Ascending aorta (tissue), 2 donors: ENCODE measurements at regions not wholly inside any gene's neighbourhood (a gene's known extent, or its start where the extent isn't known, plus 50 kb on each side); places are given as distances from the start of the nearest gene placed in this dataset.
"Not testable (repeated sequence)": the region's sequence is repeated elsewhere in the genome, so short reads cannot be mapped to it uniquely, and the experiment has no call there.

Source experiments
- DNase-seq, 2 donors: peaks; one replicate each; pipeline ENCODE4 v3.0.0-alpha.2; 2019; ENCODE audit warnings: low spot score in 2 of 2
- H3K27ac ChIP-seq, 2 donors: fragments of 200-600 bp; sonication (generic); one replicate each; pipeline ENCODE4 v1.5.1; 2016 to 2017; ENCODE audit warnings: mild to moderate bottlenecking in 1 of 2
- H3K27me3 ChIP-seq: fragments of 200-600 bp; sonication (generic); one replicate; pipeline ENCODE4 v1.5.1; 2017
- H3K36me3 ChIP-seq, 2 donors: fragments of 200-600 bp; sonication (generic); one replicate each; pipeline ENCODE4 v1.5.1; 2016
- H3K4me1 ChIP-seq, 2 donors: fragments of 200-600 bp; sonication (generic); one replicate each; pipeline ENCODE4 v1.5.1; 2016 to 2017; ENCODE audit warnings: mild to moderate bottlenecking in 1 of 2
- H3K4me3 ChIP-seq, 2 donors: fragments of 200-600 bp; sonication (generic); one replicate each; pipeline ENCODE4 v1.5.1; 2016 to 2017; ENCODE audit warnings: mild to moderate bottlenecking in 1 of 2
- H3K9me3 ChIP-seq, 2 donors: fragments of 200-600 bp; sonication (generic); one replicate each; pipeline ENCODE4 v1.5.1; 2016
- CTCF ChIP-seq, 3 experiments: fragments of 200-600 bp in 2 of 3; fragments of 450-650 bp in 1 of 3; sonication (generic) in 2 of 3; IDR thresholded peaks; one replicate each; pipeline ENCODE4 v1.5.1; 2016 to 2019; ENCODE audit warnings: antibody characterized with exemption in 3 of 3, mild to moderate bottlenecking in 1 of 3, moderate library complexity in 1 of 3
- intact Hi-C: fragments of 100-400 bp; cut with DNase I; formaldehyde crosslinking; loops from one replicate; pipeline ENCODE4 v1.15.1; 2023

- no peak for DNase-seq
- no peaks in the 10 kb centered on the region for H3K27me3 ChIP-seq
- no peaks in the 10 kb centered on the region for H3K9me3 ChIP-seq
- no peak for TF ChIP-seq CTCF (IDR thresholded peaks at IDR 0.05)
- H3K27ac ChIP-seq, result no peak overlapping the region
- intact Hi-C loops, result no loop called here
- H3K4me1 ChIP-seq, result no peaks in the 10 kb centered on the region
- no peaks in the 10 kb centered on the region for H3K36me3 ChIP-seq
- H3K4me3 ChIP-seq, result no peak overlapping the region
Observed at GRCh38 chr4:176611951-176612350, 180.8 kb downstream of the VEGFC start.

DNA sequence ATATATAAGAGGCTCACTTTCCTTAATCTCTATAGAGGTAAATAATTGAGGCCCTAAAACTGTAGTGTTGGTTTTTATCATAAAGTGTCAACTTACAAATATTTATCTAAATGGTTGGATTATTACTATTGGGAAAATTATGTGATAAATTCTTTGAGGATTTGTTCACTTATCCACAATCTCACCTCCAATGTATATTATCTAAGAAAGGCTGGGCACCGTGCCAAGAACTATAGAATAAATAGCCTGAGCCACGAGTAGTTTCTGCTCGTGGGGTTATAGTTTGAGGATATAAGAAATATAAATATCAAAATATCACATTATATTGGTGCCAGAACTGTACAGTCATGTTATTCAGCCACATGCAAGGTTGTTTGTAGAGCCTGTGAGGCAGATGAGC is 177.9 kb downstream of the VEGFC start:
- Histone ChIP-seq H3K9me3 (no peaks in the 10 kb centered on the region), H3K36me3 (no peaks in the 10 kb centered on the region), H3K27me3 (no peaks in the 10 kb centered on the region), H3K4me3 (no peak overlapping the region), H3K27ac (no peak overlapping the region), H3K4me1 (no peaks in the 10 kb centered on the region)
- no peak for TF ChIP-seq CTCF (IDR thresholded peaks at IDR 0.05)
- intact Hi-C loops, result no loop called here
- no peak for DNase-seq

- no peaks in the 10 kb centered on the region for H3K27me3 ChIP-seq
- no peak for DNase-seq
- no peak overlapping the region for H3K4me3 ChIP-seq
- no peaks in the 10 kb centered on the region for H3K4me1 ChIP-seq
- no peak overlapping the region for H3K27ac ChIP-seq
- H3K36me3 ChIP-seq, result no peaks in the 10 kb centered on the region
- TF ChIP-seq CTCF (IDR thresholded peaks at IDR 0.05), result no peak
- H3K9me3 ChIP-seq, result no peaks in the 10 kb centered on the region
- intact Hi-C loops, result no loop called here
Observed at GRCh38 chr4:176616151-176616550, 176.6 kb downstream of the VEGFC start.

DNA sequence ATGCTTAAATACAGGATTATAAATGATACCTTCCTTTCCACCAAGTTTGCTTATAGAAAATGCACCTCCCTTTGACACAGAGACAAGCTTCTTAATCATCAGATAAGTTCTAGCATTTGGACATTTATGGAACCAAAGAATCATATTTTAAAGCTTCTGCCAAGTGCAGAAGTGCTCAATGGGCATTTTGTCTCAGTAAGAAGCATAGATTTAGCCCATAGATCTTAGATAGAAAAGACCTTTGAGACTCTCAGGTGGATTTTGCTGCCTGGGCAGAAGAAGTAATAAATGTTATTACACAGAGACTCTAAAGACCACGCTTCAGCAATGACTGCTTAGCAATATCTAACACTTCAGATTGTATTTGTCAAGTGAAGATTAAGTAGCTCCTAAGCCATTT is 174.6 kb downstream of the VEGFC start:
- intact Hi-C loops, result no loop called here
- no peak for DNase-seq
- Histone ChIP-seq H3K9me3 (no peaks in the 10 kb centered on the region), H3K36me3 (no peaks in the 10 kb centered on the region), H3K27ac (no peak overlapping the region), H3K4me3 (no peak overlapping the region), H3K4me1 (no peaks in the 10 kb centered on the region), H3K27me3 (no peaks in the 10 kb centered on the region)
- no peak for TF ChIP-seq CTCF (IDR thresholded peaks at IDR 0.05)

DNA sequence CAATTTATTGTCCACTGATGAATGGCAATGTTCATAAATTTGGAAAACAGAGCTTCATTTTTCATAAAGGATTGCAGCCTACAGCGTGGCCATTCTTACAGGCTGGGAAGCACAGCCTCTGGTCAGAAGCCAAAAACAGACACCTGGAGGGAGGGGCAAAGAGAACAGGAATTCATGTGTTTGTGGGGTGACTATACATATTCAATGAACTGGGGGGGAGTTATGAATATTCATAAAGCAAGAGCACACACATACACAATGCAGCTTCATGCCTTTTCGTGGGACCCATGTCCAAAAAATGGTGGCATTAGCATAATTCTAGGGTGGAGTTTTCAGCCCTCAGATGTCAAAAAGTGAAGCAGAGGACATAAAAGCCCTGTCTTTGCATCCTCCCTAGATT is 173.3 kb downstream of the VEGFC start:
- DNase-seq, result no peak
- Histone ChIP-seq H3K27me3 (no peaks in the 10 kb centered on the region), H3K4me3 (no peak overlapping the region), H3K36me3 (no peaks in the 10 kb centered on the region), H3K27ac (no peak overlapping the region), H3K4me1 (no peaks in the 10 kb centered on the region), H3K9me3 (no peaks in the 10 kb centered on the region)
- intact Hi-C loops, result no loop called here
- no peak for TF ChIP-seq CTCF (IDR thresholded peaks at IDR 0.05)

DNA sequence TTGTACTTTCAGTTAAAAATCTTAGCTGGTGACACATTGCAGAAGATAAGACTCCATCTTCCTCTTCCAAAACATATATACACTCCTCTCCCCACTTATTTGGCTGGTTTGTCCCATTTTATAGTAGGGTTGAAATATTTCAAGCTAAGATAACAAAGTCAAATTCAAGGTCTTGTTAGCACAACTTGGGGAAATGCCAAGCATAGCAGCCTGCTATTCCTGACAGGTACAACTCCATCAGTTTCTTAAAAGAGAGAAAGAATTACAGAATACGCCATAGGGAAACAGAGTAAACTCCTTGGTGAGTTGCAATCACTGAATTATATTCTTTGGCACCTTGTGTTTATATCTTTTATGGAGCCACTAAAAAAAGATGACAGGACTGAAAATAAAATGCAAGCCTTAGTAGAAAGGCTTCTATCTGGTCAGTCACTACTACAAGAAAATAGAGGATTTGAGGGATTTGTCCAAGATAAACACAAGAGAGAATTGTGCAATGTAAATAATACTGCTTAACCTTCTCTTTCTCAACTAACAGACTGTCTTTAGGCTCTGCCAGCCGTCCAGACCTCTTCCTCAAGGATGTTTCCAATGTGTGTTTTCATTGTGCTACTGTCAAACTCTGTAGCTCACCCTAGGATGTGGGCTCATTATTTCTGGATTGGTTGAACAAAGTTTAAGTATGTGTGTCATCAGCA is 170.3 kb downstream of the VEGFC start:
- H3K27ac ChIP-seq, result no peak overlapping the region
- H3K27me3 ChIP-seq, result no peaks in the 10 kb centered on the region
- intact Hi-C loops, result no loop called here
- no peak for DNase-seq
- no peak overlapping the region for H3K4me3 ChIP-seq
- H3K4me1 ChIP-seq, result no peaks in the 10 kb centered on the region
- no peaks in the 10 kb centered on the region for H3K9me3 ChIP-seq
- TF ChIP-seq CTCF (IDR thresholded peaks at IDR 0.05), result no peak
- H3K36me3 ChIP-seq, result no peaks in the 10 kb centered on the region

DNA sequence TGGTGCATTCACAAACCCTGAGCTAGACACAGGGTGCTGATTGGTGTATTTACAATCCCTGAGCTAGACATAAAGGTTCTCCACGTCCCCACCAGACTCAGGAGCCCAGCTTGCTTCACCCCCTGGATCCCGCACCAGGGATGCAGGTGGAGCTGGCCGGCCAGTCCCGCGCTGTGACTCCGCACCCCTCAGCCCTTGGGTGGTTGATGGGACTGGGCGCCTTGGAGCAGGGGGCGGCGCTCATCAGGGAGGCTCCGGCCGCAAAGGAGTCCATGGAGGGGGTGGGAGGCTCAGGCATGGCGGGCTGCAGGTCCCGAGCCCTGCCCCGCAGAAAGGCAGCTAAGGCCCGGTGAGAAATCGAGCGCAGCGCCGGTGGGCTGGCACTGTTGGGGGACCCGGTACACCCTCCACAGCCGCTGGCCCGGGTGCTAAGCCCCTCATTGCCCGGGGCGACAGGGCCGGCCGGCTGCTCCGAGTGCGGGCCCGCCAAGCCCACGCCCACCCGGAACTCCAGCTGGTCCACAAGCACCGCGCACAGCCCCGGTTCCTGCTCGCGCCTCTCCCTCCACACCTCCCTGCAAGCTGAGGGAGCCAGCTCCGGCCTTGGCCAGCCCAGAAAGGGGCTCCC is 167.6 kb downstream of the VEGFC start:
- intact Hi-C loops, H3K4me1 ChIP-seq, H3K27ac ChIP-seq, H3K9me3 ChIP-seq, H3K36me3 ChIP-seq, H3K27me3 ChIP-seq, H3K4me3 ChIP-seq, DNase-seq: not testable (repeated sequence)
